ENCODE measurements at regions not wholly inside any gene's neighbourhood (a gene's known extent, or its start where the extent isn't known, plus 50 kb on each side); places are given as distances from the start of the nearest gene placed in this dataset.

DNA sequence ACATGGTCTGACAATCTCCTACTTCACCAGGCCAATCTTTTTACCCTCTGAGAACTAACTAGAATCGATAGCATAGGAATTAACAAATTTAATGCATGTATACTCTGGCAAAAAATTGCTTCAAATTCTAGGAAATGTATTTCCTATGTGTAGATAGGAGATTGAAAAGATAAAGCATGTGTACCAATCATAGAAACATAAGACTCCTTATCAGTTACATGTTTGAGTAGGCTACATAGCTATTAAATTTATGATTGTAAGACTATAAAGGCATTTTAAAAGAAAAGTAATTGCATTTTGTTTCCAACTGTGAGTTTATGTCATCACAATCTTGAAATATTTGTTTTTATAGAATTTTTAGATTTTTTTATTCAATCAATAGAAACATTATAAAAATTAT is 196.6 kb upstream of the HEY2 start:
- intact Hi-C loops (cut with micrococcal nuclease; ENCODE audit: unreplicated experiment) = no loop called here
- H3K27me3 ChIP-seq (ENCODE audit: control insufficient read depth, insufficient read depth, low read length) = peaks cover 9% of the 10 kb centered on the region; the same call in 1 of the 2 replicates
- BruUV-seq (replicated peaks) = no TSS peak
- no peak for ATAC-seq
- in situ Hi-C loops (cut with HindIII; ENCODE audit: low pct_unique_long_range_greater_than_20kb, low sequenced_read_pairs) = no loop called here
- H3K9me3 ChIP-seq (ENCODE audit: control insufficient read depth, insufficient read depth, low read depth, low read length) = no peaks in the 10 kb centered on the region
- TF ChIP-seq CTCF (IDR thresholded peaks at IDR 0.05) (no peak), TCF7L2 (IDR thresholded peaks at IDR 0.05; ENCODE audit: low read depth, low read length) (no peak), SIN3A (IDR thresholded peaks at IDR 0.05; ENCODE audit: borderline replicate concordance, insufficient read depth, low read depth, low read length) (no peak)
- TF ChIP-seq, protein P1, sequence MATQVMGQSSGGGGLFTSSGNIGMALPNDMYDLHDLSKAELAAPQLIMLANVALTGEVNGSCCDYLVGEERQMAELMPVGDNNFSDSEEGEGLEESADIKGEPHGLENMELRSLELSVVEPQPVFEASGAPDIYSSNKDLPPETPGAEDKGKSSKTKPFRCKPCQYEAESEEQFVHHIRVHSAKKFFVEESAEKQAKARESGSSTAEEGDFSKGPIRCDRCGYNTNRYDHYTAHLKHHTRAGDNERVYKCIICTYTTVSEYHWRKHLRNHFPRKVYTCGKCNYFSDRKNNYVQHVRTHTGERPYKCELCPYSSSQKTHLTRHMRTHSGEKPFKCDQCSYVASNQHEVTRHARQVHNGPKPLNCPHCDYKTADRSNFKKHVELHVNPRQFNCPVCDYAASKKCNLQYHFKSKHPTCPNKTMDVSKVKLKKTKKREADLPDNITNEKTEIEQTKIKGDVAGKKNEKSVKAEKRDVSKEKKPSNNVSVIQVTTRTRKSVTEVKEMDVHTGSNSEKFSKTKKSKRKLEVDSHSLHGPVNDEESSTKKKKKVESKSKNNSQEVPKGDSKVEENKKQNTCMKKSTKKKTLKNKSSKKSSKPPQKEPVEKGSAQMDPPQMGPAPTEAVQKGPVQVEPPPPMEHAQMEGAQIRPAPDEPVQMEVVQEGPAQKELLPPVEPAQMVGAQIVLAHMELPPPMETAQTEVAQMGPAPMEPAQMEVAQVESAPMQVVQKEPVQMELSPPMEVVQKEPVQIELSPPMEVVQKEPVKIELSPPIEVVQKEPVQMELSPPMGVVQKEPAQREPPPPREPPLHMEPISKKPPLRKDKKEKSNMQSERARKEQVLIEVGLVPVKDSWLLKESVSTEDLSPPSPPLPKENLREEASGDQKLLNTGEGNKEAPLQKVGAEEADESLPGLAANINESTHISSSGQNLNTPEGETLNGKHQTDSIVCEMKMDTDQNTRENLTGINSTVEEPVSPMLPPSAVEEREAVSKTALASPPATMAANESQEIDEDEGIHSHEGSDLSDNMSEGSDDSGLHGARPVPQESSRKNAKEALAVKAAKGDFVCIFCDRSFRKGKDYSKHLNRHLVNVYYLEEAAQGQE (IDR thresholded peaks at IDR 0.05; ENCODE audit: insufficient read depth in 1 of 2, low read depth in 2 of 2, low read length in 1 of 2) = no peak
- H3K4me1 ChIP-seq (ENCODE audit: control insufficient read depth, insufficient read depth, low read length) = no peaks in the 10 kb centered on the region
- ChIA-PET POLR2A (no interaction called here), CTCF (no interaction called here)
- DNase-seq (ENCODE audit: low read depth, low spot score) = no peak
- H3K27ac ChIP-seq (ENCODE audit: low read length) = no peak overlapping the region
- no peaks in the 10 kb centered on the region for H3K36me3 ChIP-seq (ENCODE audit: control insufficient read depth, insufficient read depth, low read length)
- H3K4me3 ChIP-seq (ENCODE audit: low read depth in 2 of 2, low read length in 2 of 2) = no peak overlapping the region

- CTCF ChIA-PET = no interaction called here
- TF ChIP-seq, protein P1 (IDR thresholded peaks at IDR 0.05; ENCODE audit: insufficient read depth in 1 of 2, low read depth in 2 of 2, low read length in 1 of 2) = no peak
- TF ChIP-seq TCF7L2 (IDR thresholded peaks at IDR 0.05; ENCODE audit: low read depth, low read length) (no peak), POLR2AphosphoS5 (IDR thresholded peaks at IDR 0.05; ENCODE audit: low read depth, low read length) (no peak), CTCF (IDR thresholded peaks at IDR 0.05) (no peak), SIN3A (IDR thresholded peaks at IDR 0.05; ENCODE audit: borderline replicate concordance, insufficient read depth, low read depth, low read length) (no peak)
- DNase-seq (ENCODE audit: low read depth, low spot score) (no peak), ATAC-seq (no peak)
- Histone ChIP-seq H3K9me3 (ENCODE audit: control insufficient read depth, insufficient read depth, low read depth, low read length) (no peaks in the 10 kb centered on the region), H3K4me1 (ENCODE audit: control insufficient read depth, insufficient read depth, low read length) (no peaks in the 10 kb centered on the region), H3K36me3 (ENCODE audit: control insufficient read depth, insufficient read depth, low read length) (no peaks in the 10 kb centered on the region), H3K27me3 (ENCODE audit: control insufficient read depth, insufficient read depth, low read length) (peaks cover 9% of the 10 kb centered on the region; the same call in 1 of the 2 replicates), H3K4me3 (ENCODE audit: low read depth in 2 of 2, low read length in 2 of 2) (no peak overlapping the region), H3K27ac (ENCODE audit: low read length) (no peak overlapping the region)
- intact Hi-C loops (cut with micrococcal nuclease; ENCODE audit: unreplicated experiment) (no loop called here), in situ Hi-C loops (cut with HindIII; ENCODE audit: low pct_unique_long_range_greater_than_20kb, low sequenced_read_pairs) (no loop called here)
- POLR2A ChIA-PET = interaction anchor here (0.6 kb wide), 1 partner anchor 8 kb away, joined by 3 read pairs; no protein-coding TSS in a partner anchor
- no TSS peak for BruUV-seq (replicated peaks)
Observed at GRCh38 chr6:125554456-125554855, 195.0 kb upstream of the HEY2 start.
